Activated CD4-positive, alpha-beta T cell treated with anti-CD3 and anti-CD28 coated beads, Interleukin-2, amount 50 U/mL, for 4 hours (primary cell): ENCODE measurements at regions not wholly inside any gene's neighbourhood (a gene's known extent, or its start where the extent isn't known, plus 50 kb on each side); places are given as distances from the start of the nearest gene placed in this dataset.
"Not testable (repeated sequence)": the region's sequence is repeated elsewhere in the genome, so short reads cannot be mapped to it uniquely, and the experiment has no call there.

Source experiments
- DNase-seq, 2 experiments: peaks; one replicate each; pipeline ENCODE4 v3.0.0-alpha.2; 2020

DNA sequence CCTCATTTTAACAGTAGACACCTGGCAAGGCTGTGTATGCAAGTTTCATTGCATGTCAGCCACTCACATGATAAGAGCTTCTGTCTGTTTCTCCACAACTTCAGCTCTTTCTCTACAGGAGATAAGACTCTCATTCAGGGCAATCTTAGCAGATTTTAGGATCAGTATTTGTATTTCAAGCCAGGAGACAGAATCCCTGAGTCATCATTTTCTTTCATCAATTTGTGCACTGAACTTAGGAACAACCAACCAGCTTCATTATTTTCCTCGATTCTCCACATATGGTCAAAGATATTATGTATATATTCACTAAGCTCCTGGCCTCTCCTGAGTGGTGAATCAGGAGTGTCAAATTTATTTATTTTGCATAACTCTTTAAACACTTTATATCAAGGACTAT, 181.8 kb upstream of the CCNH start:
- DNase-seq = no peak

DNA sequence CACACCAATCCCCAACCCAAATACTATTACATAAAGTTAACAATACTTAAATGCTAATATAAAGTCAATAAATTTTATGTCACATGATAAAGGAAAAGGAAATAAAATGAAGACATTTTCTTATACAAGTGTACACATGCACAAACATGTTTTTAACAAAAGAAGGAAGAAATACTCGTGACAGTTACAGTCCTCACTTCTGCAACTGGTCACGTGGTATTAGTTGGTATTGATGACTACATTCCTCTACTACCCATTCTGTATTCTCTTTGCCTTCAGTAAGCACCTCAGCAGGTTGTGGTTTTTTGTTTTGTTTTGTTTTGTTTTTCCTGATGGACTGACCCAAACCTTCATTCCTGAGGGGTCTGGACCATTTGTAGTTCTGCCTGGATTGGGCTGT, 176.9 kb upstream of the CCNH start:
- no peak for DNase-seq

DNA sequence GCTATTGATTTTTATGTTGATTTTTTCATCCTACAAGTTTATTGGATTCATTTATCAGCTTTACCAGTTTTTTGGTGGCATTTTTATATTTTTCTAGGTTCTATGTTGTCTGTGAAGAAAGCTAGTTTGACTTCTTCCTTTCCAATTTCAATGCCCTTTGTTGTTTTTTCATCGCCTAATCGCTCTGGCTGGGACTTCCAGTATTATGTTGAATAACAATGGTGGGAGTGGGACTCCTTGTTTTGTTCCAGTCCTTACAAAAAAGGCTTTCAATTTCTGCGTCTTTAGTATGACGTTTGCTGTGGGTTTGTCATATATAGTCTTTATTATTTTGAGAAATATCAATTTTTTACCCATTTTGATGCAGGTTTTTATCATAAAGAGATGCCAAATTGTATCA, 175.6 kb upstream of the CCNH start:
- no peak for DNase-seq

GRCh38 chr5:87583704-87584103, 171.0 kb upstream of the CCNH start:
- not testable (repeated sequence) for DNase-seq

GRCh38 chr5:87582149-87582548, 169.4 kb upstream of the CCNH start:
- DNase-seq = no peak

- no peak for DNase-seq
These were observed 168.9 kb upstream of the CCNH start for GRCh38 chr5:87581661-87582060.

DNA sequence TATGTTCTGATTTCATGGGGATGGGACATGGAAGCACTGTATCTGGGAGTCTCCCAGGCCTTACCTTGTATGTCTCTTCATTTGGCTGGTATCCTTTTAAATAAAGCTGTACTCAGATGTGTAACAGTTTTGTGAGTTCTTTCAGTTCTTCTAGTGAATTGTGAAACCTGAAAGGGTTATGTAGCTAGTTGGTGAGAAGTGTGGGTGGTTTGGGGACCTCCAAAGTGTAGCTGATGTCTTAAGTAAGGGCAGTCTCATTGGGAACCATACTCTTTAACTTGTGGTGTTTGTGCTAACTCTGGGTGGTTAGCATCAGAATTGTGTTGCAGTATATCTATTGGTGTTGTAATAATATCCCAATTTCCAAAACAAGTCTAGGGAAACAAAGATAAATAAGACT, 166.9 kb upstream of the CCNH start:
- no peak for DNase-seq

- DNase-seq = no peak
These were observed 164.1 kb upstream of the CCNH start for GRCh38 chr5:87576867-87577266.

DNA sequence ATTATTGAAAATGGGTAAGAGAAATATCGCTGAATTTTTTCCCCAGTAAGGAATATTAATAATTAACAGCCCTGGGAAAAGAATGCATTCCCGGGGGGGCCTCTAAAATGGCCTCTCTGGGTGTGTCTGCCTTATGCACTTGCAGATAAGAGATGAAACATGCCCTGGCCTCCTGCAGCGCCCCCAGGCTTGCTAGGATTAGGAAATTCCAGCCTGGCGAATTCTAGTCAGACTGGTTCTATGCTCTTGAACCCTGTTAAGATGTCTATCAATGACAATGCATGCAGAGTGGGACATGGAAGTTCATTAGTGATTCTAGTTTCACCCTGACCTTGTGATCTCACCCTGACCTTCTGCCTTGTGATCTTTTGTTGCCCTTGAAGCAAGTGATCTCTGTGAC, 163.6 kb upstream of the CCNH start:
- not testable (repeated sequence) for DNase-seq

- no peak for DNase-seq
These were observed 161.4 kb upstream of the CCNH start for GRCh38 chr5:87574106-87574505.

DNA sequence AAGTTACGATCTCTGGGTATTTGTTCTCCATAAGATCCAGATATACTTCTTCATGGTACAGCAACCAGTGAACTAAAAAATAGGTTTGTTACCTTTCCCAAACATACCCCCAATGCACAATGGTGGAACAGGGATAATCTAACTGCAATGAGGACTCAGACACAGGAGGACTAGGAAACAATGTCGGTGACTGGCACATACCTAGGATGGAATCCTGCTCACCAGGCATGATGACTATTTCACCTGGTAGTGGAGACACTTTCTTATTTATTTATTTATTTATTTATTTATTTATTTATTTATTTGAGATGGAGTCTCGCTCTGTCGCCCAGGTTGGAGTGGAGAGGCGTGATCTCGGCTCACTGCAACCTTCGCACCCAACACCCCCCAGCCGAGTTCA, 159.9 kb upstream of the CCNH start:
- DNase-seq = no peak

DNA sequence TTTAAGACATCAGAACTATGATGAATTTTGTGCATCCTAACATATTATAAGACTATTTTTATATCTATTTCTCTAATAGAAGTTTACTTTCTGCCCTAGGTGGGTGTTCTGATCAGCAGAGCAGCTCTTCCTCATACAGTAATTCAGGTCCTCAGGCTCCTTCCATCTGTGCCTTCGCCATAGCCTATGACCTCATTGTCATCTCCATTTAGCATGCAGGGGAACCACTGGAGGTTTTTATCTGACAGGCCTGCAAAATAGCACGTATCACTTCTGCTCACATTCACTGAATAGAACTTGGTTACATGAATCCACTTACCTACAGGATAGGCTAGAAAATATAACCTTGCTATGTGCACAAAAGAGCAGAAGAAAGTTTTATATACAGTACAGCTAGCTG, 159.4 kb upstream of the CCNH start:
- no peak for DNase-seq

GRCh38 chr5:87570366-87570765, 157.6 kb upstream of the CCNH start:
- DNase-seq = no peak

DNA sequence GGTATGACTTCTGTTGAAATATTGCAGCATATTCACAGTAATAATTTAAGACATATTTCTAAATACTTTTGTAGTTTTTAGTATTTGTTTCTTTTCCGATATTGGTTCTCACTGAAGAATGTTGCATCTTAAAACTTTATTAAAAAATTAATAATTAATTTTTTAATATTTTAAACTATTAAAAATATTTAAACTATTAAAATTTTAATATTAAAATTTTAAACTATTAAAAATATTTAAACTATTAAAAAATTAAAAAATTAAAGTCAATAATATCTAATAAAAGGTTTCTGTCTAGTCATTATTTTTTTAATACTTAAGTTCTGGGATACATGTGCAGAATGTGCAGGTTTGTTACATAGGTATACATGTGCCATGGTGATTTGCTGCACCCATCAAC, 149.3 kb upstream of the CCNH start:
- DNase-seq = no peak

DNA sequence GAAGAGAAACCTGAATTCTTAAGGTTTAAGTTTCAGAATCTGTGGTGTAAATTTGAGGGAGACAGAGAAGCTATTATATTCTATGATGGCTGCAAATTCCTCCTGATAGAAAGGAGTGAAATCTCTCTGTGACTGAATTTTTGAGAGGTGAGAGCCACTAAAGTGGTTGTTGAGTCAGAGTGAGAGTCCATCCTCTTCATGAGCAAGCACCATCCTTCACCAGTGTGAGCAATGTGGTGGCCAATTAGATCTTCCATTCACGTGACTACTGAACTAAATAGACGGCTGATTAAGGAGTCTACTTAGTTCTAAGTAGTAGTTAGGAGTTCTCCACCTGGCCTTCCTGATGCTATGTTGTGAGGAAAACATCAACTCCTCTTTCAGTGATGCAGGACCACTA, 147.8 kb upstream of the CCNH start:
- no peak for DNase-seq

GRCh38 chr5:87551911-87552310, 139.2 kb upstream of the CCNH start:
- DNase-seq = no peak

DNA sequence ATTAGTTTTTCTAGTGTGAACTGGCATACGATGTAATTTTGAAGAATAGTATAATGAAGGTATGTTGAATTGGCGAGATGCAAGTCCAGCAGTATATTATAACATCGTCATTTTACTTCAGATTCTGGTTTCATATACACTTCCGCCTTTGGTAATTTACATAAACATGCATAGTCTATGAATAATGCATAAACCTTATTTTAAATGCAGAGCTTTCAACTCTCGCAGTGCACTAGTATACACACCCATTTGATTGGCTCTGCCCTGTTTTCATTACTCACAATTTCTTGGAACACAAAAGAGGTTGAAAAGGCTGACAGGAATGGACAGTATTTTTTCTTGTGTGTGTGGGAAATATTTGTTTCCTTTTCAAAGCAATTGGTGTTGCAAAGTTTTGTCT, 128.9 kb upstream of the CCNH start:
- no peak for DNase-seq

DNA sequence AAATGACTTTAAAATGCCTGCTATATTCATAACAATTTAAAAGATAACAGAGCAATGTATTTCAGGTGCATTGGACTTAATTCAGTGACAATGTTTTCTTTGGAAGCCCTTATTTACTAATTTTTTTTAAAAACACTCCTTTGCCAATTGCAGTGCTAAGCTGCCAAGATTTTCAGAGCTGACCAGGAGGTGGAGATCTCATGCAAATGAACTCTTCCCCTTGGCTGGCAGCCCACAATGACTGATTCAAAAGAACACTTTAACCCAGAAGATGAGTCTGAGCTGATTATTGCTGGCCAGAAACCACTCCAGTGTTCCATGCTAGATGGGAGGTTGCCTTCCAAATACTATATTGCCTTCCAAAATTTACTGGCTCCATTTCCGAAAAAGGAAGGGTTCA, 128.3 kb upstream of the CCNH start:
- DNase-seq = no peak

- no peak for DNase-seq
These were observed 127.1 kb upstream of the CCNH start for GRCh38 chr5:87539839-87540238.

DNA sequence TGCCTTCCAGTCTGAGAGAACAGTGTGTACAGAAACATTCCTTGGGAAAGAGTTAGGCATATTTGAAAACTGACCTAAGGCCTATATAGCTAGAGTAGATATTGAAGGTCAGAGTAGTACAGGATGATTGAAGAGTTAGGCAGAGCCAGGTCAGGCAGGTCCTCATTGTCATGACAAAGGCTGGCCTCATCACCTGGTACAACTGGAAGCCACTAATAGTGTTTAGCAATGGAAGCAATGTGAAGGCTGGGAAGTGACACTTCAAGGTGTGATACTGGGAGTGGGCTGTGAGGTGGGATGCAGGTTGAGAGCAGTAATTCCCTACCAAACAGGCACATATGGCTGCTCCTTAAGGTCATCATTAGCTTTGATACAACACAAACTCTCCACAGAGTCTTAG, 123.6 kb upstream of the CCNH start:
- DNase-seq = no peak

DNA sequence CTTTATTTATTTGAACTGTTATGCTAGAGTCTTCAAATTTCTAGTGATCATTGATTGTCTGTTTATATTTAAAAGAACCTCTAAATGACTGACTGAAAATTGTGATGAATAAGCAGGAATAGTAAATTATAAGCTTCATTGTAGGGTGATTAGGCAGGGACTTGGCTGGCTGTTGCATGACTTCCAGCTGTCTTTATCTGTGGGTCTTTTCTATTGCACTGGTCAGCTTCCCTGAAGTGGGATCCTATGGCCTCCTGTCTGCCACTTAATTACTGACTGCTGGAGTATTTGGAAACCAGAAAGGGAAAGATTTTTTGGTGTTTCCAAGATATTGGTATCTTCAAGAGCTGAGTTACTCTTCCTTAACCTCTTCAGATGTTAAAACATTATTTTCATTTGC, 123.0 kb upstream of the CCNH start:
- no peak for DNase-seq

DNA sequence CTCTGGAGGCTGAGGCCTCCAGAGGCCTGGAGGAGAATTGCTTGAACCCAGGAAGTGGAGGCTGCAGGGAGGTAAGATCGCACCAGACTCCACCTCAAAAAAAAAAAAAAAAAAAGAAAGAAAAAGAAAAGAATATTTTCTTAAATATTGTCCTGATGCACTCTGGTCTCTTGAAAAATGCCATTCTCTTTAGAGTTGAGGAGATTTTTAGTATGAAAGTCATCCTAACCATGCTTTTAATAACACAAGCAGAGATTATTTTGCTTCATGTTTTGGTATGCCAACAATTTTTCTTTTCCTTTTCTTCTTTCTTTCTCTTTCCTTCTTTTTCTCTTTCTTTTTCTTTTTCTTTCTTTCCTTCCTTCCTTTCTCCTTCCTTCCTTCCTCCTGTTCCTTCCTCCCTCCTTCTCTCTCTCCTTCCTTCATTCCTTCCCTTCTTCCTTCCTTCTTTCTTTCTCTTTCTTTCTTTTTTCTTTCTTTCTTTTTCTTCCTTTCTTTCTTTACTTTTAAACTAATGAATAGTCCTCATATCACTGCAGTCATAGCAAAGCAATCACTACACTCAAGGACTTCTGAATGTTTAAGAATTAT, 116.9 kb upstream of the CCNH start:
- no peak for DNase-seq

DNA sequence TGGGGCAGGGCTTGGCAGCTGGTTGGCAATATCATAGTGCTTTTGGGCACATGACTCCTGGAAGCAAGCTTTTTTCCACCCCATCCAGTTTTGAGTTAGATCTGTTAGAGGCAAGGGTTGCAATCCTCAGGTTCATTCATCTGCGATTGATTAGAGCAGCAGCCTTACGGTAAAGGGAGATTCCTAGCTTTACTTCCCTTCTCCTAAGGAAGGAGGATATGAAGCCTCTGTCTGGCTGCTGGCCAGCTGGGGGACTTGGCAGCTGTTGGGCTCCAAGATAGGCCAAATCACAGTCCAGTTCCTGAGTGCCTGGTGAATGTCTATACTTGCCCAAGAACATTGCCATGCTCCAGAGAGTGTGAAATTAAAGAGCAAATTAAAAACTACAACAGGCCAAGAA, 113.4 kb upstream of the CCNH start:
- no peak for DNase-seq

GRCh38 chr5:87524217-87524616, 111.5 kb upstream of the CCNH start:
- no peak for DNase-seq

DNA sequence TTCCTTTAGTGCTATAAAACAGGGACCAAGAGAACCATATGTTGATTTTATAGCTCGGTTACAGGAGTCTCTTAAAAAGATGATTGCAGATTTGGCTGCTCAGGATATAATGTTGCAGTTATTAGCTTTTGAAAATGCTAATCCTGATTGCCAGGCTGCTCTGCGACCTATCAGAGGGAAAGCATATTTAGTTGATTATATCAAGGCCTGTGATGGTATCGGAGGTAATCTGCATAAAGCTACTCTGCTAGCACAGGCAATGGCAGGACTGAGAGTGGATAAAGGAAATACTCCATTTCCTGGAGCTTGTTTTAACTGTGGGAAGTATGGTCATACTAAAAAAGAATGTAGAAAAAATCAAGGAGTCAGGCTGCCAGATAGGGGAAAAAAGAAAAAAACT, 99.0 kb upstream of the CCNH start:
- not testable (repeated sequence) for DNase-seq

DNA sequence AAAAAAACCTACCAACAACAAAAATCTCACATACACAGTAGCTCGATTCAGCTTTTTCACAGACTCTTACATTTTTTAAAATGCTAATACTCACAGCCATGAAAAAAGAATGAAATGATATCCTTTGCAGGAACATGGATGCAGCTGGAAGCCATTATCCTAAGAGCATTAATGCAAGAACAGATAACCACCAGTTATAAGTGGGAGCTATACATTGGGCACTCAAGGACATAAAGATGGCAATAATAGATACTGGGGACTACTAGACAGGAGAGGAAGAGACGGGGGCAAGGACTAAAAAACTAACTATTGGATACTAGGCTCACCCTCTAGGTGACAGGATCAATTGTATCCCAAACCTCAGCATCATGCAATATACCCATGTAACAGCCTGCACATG, 90.3 kb upstream of the CCNH start:
- DNase-seq = no peak
